GM12878 (cell line): ENCODE measurements at regions not wholly inside any gene's neighbourhood (a gene's known extent, or its start where the extent isn't known, plus 50 kb on each side); places are given as distances from the start of the nearest gene placed in this dataset.

Experiments used
- ATAC-seq: fragments of 200-7000 bp; cut with Tn5 transposase; 3 replicates; pipeline ENCODE4 v1.9.1; 2020; ENCODE audit warnings: mild to moderate bottlenecking, moderate library complexity
- BruUV-seq: library from RNA; stranded (reverse); fragments of 400-500 nt; replicated peaks from 2 replicates; lab custom pipeline; 2021; lab: Mats Ljungman, UMichigan
- CTCF ChIA-PET: fragments of 300-600 bp; sonication (Branson Sonifier 250); formaldehyde crosslinking; extraction: SDS; loops from one replicate; lab custom pipeline; 2021; ENCODE audit warnings: inconsistent platforms; lab: Yijun Ruan, JAX
- POLR2A ChIA-PET: fragments of 350-600 bp; formaldehyde crosslinking; extraction: SDS; loops from one replicate; lab custom pipeline; 2021; ENCODE audit warnings: inconsistent platforms; lab: Charles Lee
- RAD21 ChIA-PET: fragments of 300-600 bp; sonication (Branson Sonifier 250); formaldehyde crosslinking; loops from one replicate; lab custom pipeline; 2023; ENCODE audit warnings: antibody characterized with exemption; ENCODE audit not compliant: unreplicated experiment; lab: Charles Lee
- SMC1A ChIA-PET: fragments of 300-600 bp; sonication (Branson Sonifier 250); formaldehyde crosslinking; loops from one replicate; lab custom pipeline; 2023; ENCODE audit not compliant: unreplicated experiment, uncharacterized antibody; lab: Charles Lee
- DNase-seq: peaks from one replicate; pipeline ENCODE4 v3.0.0-alpha.2; 2011; ENCODE audit warnings: low read depth, low spot score
- FAIRE-seq: peaks from 3 replicates; lab custom pipeline; 2011; peaks lifted over from hg19 to GRCh38; lab: Jason Lieb, UNC
- H2AFZ ChIP-seq: 2 replicates; pipeline ENCODE4 v1.6.0; 2011; ENCODE audit warnings: low read depth, low read length, control low read depth; ENCODE audit not compliant: control insufficient read depth
- H3K27ac ChIP-seq: 2 replicates; pipeline ENCODE4 v1.5.1; 2011; ENCODE audit warnings: control low read depth; ENCODE audit not compliant: control insufficient read depth, insufficient read depth
- H3K27me3 ChIP-seq, 2 experiments: replicated peaks in 1 of 2; 2 replicates each; pipeline versions ENCODE4 v1.6.0 to v1.6.1; 2011; ENCODE audit warnings: low read length in 1 of 2; ENCODE audit not compliant: control insufficient read depth in 2 of 2, insufficient read depth in 2 of 2
- H3K36me3 ChIP-seq, 2 experiments: 2 replicates each; pipeline ENCODE4 v1.5.1; 2011; ENCODE audit warnings: low read length in 1 of 2; ENCODE audit not compliant: control insufficient read depth in 2 of 2, insufficient read depth in 2 of 2
- H3K4me1 ChIP-seq: 2 replicates; pipeline ENCODE4 v1.6.1; 2011; ENCODE audit warnings: mild to moderate bottlenecking, low read length, moderate library complexity, mixed read lengths; ENCODE audit not compliant: control insufficient read depth, insufficient read depth
- H3K4me2 ChIP-seq: 2 replicates; pipeline ENCODE4 v1.6.0; 2011; ENCODE audit warnings: control low read depth; ENCODE audit not compliant: control insufficient read depth, insufficient read depth
- H3K4me3 ChIP-seq: fragments of 200-600 bp; sonication (generic); 2 replicates; pipeline ENCODE4 v1.5.1; 2016
- H3K79me2 ChIP-seq: 2 replicates; pipeline ENCODE4 v1.6.0; 2011; ENCODE audit warnings: low read length; ENCODE audit not compliant: control insufficient read depth, insufficient read depth
- H3K9ac ChIP-seq: 2 replicates; pipeline ENCODE4 v1.8.0; 2011; ENCODE audit warnings: low read length, control low read depth, mixed read lengths; ENCODE audit not compliant: control insufficient read depth, insufficient read depth
- H3K9me3 ChIP-seq: replicated peaks from 3 replicates; pipeline ENCODE4 v1.5.1; 2011; ENCODE audit warnings: mild to moderate bottlenecking, low read length; ENCODE audit not compliant: control insufficient read depth, insufficient read depth
- H4K20me1 ChIP-seq: 2 replicates; pipeline ENCODE4 v1.6.0; 2011; ENCODE audit not compliant: control insufficient read depth, insufficient read depth
- FOXK2 ChIP-seq: fragments of 450-650 bp; IDR thresholded peaks from 2 replicates; pipeline ENCODE4 v1.6.1; 2017; ENCODE audit warnings: mild to moderate bottlenecking, moderate library complexity
- MXI1 ChIP-seq: fragments of 150-350 bp; IDR thresholded peaks from 2 replicates; pipeline ENCODE4 v1.6.1; 2011; ENCODE audit warnings: low read depth, mild to moderate bottlenecking, inconsistent platforms, low read length, improper control_type of control experiment
- MYB ChIP-seq: fragments of 150-350 bp; IDR thresholded peaks from 2 replicates; pipeline ENCODE4 v1.6.1; 2014; ENCODE audit warnings: mild to moderate bottlenecking, low read depth, low read length, borderline replicate concordance
- NFXL1 ChIP-seq: fragments of 450-650 bp; IDR thresholded peaks from 2 replicates; pipeline ENCODE4 v1.6.1; 2017; ENCODE audit warnings: antibody characterized with exemption, mild to moderate bottlenecking, borderline replicate concordance
- NKRF ChIP-seq: fragments of 450-650 bp; conservative IDR thresholded peaks from 2 replicates; pipeline ENCODE4 v1.6.1; 2017; ENCODE audit warnings: mild to moderate bottlenecking, moderate library complexity
- PAX5 ChIP-seq: IDR thresholded peaks from 2 replicates; pipeline ENCODE4 v1.6.1; 2011; ENCODE audit warnings: low read depth, low read length, borderline replicate concordance
- PML ChIP-seq: IDR thresholded peaks from 2 replicates; pipeline ENCODE4 v1.6.1; 2012; ENCODE audit warnings: low read length, inconsistent platforms
- RUNX3 ChIP-seq: IDR thresholded peaks from 2 replicates; pipeline ENCODE4 v1.6.1; 2012; ENCODE audit warnings: low read length, inconsistent platforms
- SKIL ChIP-seq: fragments of 450-650 bp; IDR thresholded peaks from 2 replicates; pipeline ENCODE4 v1.6.1; 2017; ENCODE audit warnings: mild to moderate bottlenecking, low read depth, inconsistent platforms; ENCODE audit not compliant: poor library complexity, severe bottlenecking
- SMAD5 ChIP-seq: IDR thresholded peaks from 2 replicates; pipeline ENCODE4 v1.6.1; 2016; ENCODE audit warnings: antibody characterized with exemption, low read depth
- STAT1 ChIP-seq: fragments of 450-650 bp; conservative IDR thresholded peaks from 2 replicates; pipeline ENCODE4 v1.6.1; 2014; ENCODE audit warnings: antibody characterized with exemption, mild to moderate bottlenecking
- TARDBP ChIP-seq: IDR thresholded peaks from 2 replicates; pipeline ENCODE4 v1.6.1; 2016; ENCODE audit warnings: borderline replicate concordance
- WGBS: methylation state at CpG from one replicate; pipeline ENCODE4 v1.1.6; 2016; ENCODE audit warnings: low lambda C conversion rate; ENCODE audit not compliant: insufficient replicate concordance, insufficient coverage; ENCODE audit errors: missing lambda C conversion rate; 5-methylcytosine and 5-hydroxymethylcytosine counted together
- in situ Hi-C: fragments of 300-500 bp; cut with MboI; formaldehyde crosslinking; loops from 9 replicates; pipeline ENCODE4 v1.14.3; 2018; ENCODE audit warnings: mixed read lengths
- intact Hi-C: fragments of 100-400 bp; cut with micrococcal nuclease; formaldehyde crosslinking; loops from one replicate; pipeline ENCODE4 v1.14.2; 2022; ENCODE audit not compliant: unreplicated experiment
- TF ChIP-seq, protein P1 (sequence below): fragments of 450-650 bp; IDR thresholded peaks from 2 replicates; pipeline ENCODE4 v1.6.1; 2017; ENCODE audit warnings: mild to moderate bottlenecking, moderate library complexity
- TF ChIP-seq, protein P2 (sequence below): fragments of 450-650 bp; IDR thresholded peaks from 2 replicates; pipeline ENCODE4 v1.6.1; 2016; ENCODE audit warnings: mild to moderate bottlenecking
- TF ChIP-seq, protein P3 (sequence below): fragments of 150-350 bp; IDR thresholded peaks from 2 replicates; pipeline ENCODE4 v1.6.1; 2014; ENCODE audit warnings: mild to moderate bottlenecking, low read depth, low read length

DNA sequence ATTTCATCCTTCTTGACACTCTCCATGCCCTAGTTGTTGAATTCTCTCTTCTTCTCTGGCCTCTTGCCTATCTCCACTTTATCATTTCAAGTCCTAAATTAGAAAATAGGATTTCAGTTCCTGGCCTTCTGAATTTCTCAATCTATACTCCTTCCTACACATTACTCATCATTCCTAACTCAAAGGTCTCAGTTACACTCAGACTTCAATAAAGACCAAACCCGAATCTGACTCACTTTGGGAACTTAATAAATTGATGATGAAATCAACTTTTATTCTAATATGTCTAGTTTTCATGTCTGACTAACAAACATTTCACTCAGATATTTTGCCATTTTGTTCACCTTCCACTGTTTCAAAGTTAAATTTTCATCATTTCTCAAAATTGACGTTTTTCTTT lies 113.6 kb upstream of the TSLP start:
- no TSS peak for BruUV-seq
- SMC1A ChIA-PET: no interaction called here
- Histone ChIP-seq H4K20me1 (no peaks in the 10 kb centered on the region), H3K9me3 (no peaks in the 10 kb centered on the region), H3K4me1 (no peaks in the 10 kb centered on the region), H3K27me3 (no peaks in the 10 kb centered on the region), H3K27ac (no peak overlapping the region), H3K4me2 (no peak overlapping the region), H3K79me2 (no peaks in the 10 kb centered on the region), H2AFZ (no peak overlapping the region), H3K4me3 (no peak overlapping the region), H3K36me3 (no peaks in the 10 kb centered on the region), H3K9ac (no peak overlapping the region)
- in situ Hi-C loops: no loop called here
- POLR2A ChIA-PET: no interaction called here
- RAD21 ChIA-PET: no interaction called here
- DNase-seq (no peak), ATAC-seq (no peak), FAIRE-seq (no peak)
- intact Hi-C loops: no loop called here
- WGBS: 0% methylated on average over 2 of the region's 2 CpGs
- CTCF ChIA-PET: no interaction called here
- TF ChIP-seq FOXK2 (no peak), NKRF (no peak), MXI1 (no peak), PML (no peak), SMAD5 (no peak), PAX5 (no peak), MYB (no peak), NFXL1 (no peak), RUNX3 (no peak), SKIL (no peak), TARDBP (no peak), STAT1 (no peak)
- TF ChIP-seq, protein P1, sequence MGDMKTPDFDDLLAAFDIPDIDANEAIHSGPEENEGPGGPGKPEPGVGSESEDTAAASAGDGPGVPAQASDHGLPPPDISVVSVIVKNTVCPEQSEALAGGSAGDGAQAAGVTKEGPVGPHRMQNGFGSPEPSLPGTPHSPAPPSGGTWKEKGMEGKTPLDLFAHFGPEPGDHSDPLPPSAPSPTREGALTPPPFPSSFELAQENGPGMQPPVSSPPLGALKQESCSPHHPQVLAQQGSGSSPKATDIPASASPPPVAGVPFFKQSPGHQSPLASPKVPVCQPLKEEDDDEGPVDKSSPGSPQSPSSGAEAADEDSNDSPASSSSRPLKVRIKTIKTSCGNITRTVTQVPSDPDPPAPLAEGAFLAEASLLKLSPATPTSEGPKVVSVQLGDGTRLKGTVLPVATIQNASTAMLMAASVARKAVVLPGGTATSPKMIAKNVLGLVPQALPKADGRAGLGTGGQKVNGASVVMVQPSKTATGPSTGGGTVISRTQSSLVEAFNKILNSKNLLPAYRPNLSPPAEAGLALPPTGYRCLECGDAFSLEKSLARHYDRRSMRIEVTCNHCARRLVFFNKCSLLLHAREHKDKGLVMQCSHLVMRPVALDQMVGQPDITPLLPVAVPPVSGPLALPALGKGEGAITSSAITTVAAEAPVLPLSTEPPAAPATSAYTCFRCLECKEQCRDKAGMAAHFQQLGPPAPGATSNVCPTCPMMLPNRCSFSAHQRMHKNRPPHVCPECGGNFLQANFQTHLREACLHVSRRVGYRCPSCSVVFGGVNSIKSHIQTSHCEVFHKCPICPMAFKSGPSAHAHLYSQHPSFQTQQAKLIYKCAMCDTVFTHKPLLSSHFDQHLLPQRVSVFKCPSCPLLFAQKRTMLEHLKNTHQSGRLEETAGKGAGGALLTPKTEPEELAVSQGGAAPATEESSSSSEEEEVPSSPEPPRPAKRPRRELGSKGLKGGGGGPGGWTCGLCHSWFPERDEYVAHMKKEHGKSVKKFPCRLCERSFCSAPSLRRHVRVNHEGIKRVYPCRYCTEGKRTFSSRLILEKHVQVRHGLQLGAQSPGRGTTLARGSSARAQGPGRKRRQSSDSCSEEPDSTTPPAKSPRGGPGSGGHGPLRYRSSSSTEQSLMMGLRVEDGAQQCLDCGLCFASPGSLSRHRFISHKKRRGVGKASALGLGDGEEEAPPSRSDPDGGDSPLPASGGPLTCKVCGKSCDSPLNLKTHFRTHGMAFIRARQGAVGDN: no peak
- TF ChIP-seq, protein P2, sequence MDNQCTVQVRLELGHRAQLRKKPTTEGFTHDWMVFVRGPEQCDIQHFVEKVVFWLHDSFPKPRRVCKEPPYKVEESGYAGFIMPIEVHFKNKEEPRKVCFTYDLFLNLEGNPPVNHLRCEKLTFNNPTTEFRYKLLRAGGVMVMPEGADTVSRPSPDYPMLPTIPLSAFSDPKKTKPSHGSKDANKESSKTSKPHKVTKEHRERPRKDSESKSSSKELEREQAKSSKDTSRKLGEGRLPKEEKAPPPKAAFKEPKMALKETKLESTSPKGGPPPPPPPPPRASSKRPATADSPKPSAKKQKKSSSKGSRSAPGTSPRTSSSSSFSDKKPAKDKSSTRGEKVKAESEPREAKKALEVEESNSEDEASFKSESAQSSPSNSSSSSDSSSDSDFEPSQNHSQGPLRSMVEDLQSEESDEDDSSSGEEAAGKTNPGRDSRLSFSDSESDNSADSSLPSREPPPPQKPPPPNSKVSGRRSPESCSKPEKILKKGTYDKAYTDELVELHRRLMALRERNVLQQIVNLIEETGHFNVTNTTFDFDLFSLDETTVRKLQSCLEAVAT: no peak
- TF ChIP-seq, protein P3, sequence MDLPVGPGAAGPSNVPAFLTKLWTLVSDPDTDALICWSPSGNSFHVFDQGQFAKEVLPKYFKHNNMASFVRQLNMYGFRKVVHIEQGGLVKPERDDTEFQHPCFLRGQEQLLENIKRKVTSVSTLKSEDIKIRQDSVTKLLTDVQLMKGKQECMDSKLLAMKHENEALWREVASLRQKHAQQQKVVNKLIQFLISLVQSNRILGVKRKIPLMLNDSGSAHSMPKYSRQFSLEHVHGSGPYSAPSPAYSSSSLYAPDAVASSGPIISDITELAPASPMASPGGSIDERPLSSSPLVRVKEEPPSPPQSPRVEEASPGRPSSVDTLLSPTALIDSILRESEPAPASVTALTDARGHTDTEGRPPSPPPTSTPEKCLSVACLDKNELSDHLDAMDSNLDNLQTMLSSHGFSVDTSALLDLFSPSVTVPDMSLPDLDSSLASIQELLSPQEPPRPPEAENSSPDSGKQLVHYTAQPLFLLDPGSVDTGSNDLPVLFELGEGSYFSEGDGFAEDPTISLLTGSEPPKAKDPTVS: no peak
